GM12865 (cell line): ENCODE measurements at regions not wholly inside any gene's neighbourhood (a gene's known extent, or its start where the extent isn't known, plus 50 kb on each side); places are given as distances from the start of the nearest gene placed in this dataset.
"Not testable (repeated sequence)": the region's sequence is repeated elsewhere in the genome, so short reads cannot be mapped to it uniquely, and the experiment has no call there.

Experiments
- DNase-seq: peaks from one replicate; pipeline ENCODE4 v3.0.0; 2010; ENCODE audit warnings: low read depth
- H3K4me3 ChIP-seq: 2 replicates; pipeline ENCODE4 v1.5.1; 2011; ENCODE audit warnings: mild to moderate bottlenecking, low read depth, low read length, control low read depth
- TF ChIP-seq, protein P1 (sequence below): IDR thresholded peaks from 2 replicates; pipeline ENCODE4 v1.5.1; 2011; ENCODE audit warnings: low read length, control low read depth, low read depth, inconsistent platforms; ENCODE audit not compliant: insufficient read depth; ENCODE audit errors: missing control alignments

DNA sequence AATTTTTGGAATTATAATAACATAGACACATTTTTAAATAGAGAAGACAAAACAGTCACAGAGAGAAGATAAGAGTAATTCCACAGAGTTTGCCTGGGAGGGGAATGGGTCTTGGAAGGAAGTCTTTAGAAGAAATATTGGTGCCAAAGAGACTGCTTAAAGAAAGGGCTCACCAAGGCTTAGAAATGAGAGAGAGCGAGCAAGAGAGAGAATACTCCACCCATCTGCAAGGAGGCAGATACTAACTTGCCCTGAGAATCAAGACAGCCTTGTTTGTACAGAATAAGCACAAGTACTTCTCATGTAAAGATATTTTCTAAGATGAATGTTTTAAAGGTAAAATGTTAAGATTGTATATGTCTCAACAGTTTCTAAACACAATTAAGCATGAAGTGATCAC, 165.5 kb downstream of the SLC38A4 start:
- no peak for DNase-seq
- no peak overlapping the region for H3K4me3 ChIP-seq
- TF ChIP-seq, protein P1, sequence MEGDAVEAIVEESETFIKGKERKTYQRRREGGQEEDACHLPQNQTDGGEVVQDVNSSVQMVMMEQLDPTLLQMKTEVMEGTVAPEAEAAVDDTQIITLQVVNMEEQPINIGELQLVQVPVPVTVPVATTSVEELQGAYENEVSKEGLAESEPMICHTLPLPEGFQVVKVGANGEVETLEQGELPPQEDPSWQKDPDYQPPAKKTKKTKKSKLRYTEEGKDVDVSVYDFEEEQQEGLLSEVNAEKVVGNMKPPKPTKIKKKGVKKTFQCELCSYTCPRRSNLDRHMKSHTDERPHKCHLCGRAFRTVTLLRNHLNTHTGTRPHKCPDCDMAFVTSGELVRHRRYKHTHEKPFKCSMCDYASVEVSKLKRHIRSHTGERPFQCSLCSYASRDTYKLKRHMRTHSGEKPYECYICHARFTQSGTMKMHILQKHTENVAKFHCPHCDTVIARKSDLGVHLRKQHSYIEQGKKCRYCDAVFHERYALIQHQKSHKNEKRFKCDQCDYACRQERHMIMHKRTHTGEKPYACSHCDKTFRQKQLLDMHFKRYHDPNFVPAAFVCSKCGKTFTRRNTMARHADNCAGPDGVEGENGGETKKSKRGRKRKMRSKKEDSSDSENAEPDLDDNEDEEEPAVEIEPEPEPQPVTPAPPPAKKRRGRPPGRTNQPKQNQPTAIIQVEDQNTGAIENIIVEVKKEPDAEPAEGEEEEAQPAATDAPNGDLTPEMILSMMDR: no peak

DNA sequence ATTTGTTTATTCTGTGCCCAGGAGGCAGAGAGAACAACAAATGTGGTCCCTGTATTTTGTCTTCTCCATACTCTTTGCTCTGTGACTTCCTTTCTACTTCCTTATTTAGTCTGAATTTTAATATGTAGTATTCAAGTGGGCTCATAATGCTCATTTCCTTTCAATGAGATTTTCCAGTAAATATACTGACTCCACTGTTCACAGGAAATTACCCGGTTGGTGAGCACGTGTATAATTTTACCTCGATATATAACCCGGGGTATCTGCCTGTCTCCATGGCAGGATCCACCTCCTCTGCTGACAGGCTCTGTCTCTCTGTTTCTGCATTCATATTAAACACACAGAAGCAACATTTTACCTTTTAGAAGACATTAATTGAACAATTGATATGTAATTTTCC, 166.0 kb downstream of the SLC38A4 start:
- TF ChIP-seq, protein P1: no peak
- DNase-seq: no peak
- H3K4me3 ChIP-seq: no peak overlapping the region

DNA sequence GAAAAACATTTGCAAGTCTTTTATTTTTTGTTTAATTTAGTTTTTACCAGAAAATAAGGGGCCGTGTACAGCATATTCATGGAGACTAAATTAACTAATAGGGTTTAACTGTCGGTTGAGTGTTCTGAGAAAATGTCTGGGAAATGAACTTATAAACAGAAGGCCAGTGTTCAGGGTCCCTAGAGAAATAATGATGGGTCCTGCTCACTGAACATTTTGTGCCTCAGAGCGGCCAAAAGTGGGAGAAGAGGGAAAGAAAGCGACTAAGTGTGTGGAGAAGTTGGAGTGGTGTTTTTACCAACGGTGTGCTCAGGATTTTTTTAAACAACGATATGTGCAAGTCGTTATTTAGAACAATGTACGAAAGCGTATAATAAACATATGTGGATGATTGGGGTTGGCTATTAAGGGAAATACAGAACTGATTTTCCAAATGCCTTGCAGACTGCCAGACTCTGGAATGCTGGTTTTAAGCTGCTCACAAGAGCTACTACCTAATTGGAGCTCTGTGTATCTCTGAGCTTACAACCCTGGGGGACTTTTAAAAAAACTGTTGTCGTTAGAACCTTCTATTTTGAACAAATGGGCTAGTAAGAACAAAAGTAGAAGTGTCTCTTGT, 166.7 kb downstream of the SLC38A4 start:
- TF ChIP-seq, protein P1: no peak
- no peak for DNase-seq
- no peak overlapping the region for H3K4me3 ChIP-seq

DNA sequence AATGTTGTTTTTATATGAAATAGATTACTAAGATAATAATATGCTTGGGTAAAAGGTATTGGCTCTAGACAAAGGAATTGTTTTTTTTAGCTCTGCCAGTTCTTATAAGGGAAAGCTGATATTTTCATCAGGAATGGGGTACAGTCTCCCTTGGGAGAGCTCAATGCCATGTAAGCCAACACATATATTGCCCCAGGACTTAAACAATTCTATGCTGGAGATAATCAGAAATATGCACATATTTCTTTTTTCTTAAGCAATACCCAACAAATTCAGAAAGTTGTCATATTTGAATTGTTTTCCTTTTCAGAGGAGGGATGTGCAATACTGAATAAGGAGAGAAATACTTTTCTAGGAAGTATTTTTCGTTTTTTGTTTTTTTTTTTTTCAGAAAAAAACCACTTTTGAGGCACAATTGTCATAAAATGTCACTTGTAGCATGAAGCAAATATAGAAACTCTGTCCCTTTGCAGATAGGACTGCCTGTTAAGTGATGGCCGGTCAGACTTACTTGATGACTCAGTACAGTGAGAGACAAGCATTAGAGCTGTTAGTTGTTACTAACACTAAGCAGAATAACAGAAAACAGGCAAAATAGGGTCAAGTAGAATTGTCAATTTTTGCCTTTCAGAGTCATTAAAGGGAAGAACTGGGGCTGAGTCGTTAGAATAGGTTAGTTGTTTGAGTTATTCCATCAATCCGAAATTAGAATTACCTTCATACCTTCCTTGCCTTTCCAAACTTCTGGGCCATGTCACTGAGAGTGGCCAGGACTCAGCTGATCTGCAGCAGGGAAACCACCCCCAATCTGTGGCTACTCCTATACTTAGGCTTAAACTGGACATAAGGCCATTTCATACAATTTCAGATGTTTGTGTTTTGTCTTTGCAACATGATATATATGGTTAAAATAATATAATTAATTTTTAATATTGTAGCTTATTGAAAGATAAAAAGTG, 168.1 kb downstream of the SLC38A4 start:
- no peak for DNase-seq
- no peak overlapping the region for H3K4me3 ChIP-seq
- TF ChIP-seq, protein P1: no peak

DNA sequence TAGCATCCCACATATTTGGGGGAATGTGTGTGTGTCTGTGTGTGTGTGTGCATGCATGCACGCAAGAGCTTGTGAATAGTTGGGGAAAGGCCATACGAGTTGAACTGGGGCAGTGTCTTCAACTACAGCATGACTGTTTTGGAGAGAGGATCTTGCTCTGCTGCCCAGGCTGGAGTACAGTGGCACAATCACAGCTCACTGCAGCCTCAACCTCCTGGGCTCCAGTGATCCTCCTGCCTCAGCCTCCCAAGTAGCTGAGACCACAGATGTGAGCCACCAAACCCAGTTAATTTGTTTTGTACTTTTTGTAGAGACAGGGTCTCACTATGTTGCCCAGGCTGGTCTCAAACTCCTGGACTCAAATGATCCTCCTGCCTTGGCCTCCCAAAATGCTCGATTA, 169.8 kb downstream of the SLC38A4 start:
- H3K4me3 ChIP-seq, DNase-seq: not testable (repeated sequence)

DNA sequence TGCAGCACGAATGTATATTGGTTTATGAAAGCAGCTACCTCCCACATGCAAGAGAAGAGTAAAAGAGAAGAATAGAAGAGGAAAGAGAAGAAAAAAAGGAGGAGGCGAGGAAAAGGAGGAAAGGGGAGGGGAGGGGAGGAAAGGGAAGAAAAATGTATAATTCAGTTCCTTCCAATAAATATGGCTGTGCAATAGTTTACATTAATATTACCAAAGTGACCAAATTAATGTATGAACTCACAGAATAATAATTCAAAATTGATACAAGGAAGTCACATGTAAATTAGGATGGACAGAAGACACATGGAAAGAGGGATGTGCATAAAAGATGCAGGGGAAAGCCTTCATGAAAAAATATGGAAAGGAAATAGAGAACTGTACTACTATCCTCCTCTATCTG, 172.5 kb downstream of the SLC38A4 start:
- no peak for DNase-seq
- TF ChIP-seq, protein P1: no peak

DNA sequence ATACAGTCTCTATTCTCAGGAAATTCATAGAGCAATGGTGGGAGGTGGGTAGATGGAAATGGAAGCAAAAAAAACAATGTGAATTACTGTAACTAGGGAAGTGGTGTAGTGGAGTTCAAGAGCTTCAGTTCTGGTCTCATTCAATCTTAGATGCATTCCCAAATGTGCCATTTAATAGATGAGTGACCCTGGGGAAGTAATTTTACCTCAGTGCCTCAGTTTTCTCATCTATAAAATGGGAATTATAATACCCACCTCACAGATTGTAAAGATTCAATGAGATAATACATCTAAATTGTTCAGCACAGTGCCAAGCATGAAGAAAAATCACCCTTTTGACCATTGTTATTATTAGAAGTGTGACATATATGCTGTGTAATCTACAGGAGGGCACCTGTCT, 173.1 kb downstream of the SLC38A4 start:
- TF ChIP-seq, protein P1: no peak
- no peak for DNase-seq
- no peak overlapping the region for H3K4me3 ChIP-seq

More for the DNA sequence above, 172.5 kb downstream of the SLC38A4 start:
- no peak overlapping the region for H3K4me3 ChIP-seq
